Glutamatergic neuron (in vitro differentiated cells): ENCODE measurements at regions not wholly inside any gene's neighbourhood (a gene's known extent, or its start where the extent isn't known, plus 50 kb on each side); places are given as distances from the start of the nearest gene placed in this dataset.

Source experiments
- DNase-seq: peaks from one replicate; pipeline ENCODE4 v3.0.0; 2022
- H3K27ac Mint-ChIP-seq: one replicate; pipeline ENCODE4 v1.8.0; 2020; ENCODE audit warnings: mild to moderate bottlenecking, mixed read lengths, inconsistent platforms; ENCODE audit not compliant: unreplicated experiment
- H3K27me3 Mint-ChIP-seq: one replicate; pipeline ENCODE4 v1.8.0; 2020; ENCODE audit warnings: mild to moderate bottlenecking, moderate library complexity, mixed read lengths, inconsistent platforms; ENCODE audit not compliant: unreplicated experiment
- H3K36me3 Mint-ChIP-seq: one replicate; pipeline ENCODE4 v1.8.0; 2020; ENCODE audit warnings: mild to moderate bottlenecking, mixed read lengths, inconsistent platforms; ENCODE audit not compliant: unreplicated experiment
- H3K4me1 Mint-ChIP-seq: one replicate; pipeline ENCODE4 v1.8.0; 2020; ENCODE audit warnings: mild to moderate bottlenecking, low read depth, mixed read lengths, inconsistent platforms; ENCODE audit not compliant: unreplicated experiment
- H3K4me3 Mint-ChIP-seq: one replicate; pipeline ENCODE4 v1.8.0; 2020; ENCODE audit warnings: mild to moderate bottlenecking, mixed read lengths, inconsistent platforms; ENCODE audit not compliant: unreplicated experiment
- H3K9me3 Mint-ChIP-seq: one replicate; pipeline ENCODE4 v1.8.0; 2020; ENCODE audit warnings: mild to moderate bottlenecking, moderate library complexity, mixed read lengths, inconsistent platforms; ENCODE audit not compliant: unreplicated experiment
- CTCF ChIP-seq: fragments of 200-600 bp; sonication (generic); IDR thresholded peaks from one replicate; pipeline ENCODE4 v1.5.0; 2021; ENCODE audit not compliant: partially characterized antibody, unreplicated experiment

GRCh38 chr4:31362756-31363155 lies 642.6 kb downstream of the PCDH7 start:
- TF ChIP-seq CTCF = no peak
- H3K27ac Mint-ChIP-seq = no peak overlapping the region

GRCh38 chr4:31365006-31365690 lies 645.0 kb downstream of the PCDH7 start:
- TF ChIP-seq CTCF = no peak
- DNase-seq = no peak
- H3K27ac Mint-ChIP-seq = no peak overlapping the region

More at GRCh38 chr4:31362756-31363155, 642.6 kb downstream of the PCDH7 start:
- no peak for DNase-seq
- Mint-ChIP-seq H3K27me3 (no peaks in the 10 kb centered on the region), H3K36me3 (no peaks in the 10 kb centered on the region), H3K4me1 (peaks cover 6% of the 10 kb centered on the region), H3K9me3 (no peaks in the 10 kb centered on the region), H3K4me3 (no peak overlapping the region)

GRCh38 chr4:31366041-31366440 lies 645.9 kb downstream of the PCDH7 start:
- Mint-ChIP-seq H3K27me3 (no peaks in the 10 kb centered on the region), H3K4me3 (no peak overlapping the region), H3K27ac (no peak overlapping the region), H3K9me3 (no peaks in the 10 kb centered on the region), H3K4me1 (peaks cover 6% of the 10 kb centered on the region), H3K36me3 (no peaks in the 10 kb centered on the region)
- DNase-seq = no peak
- no peak for TF ChIP-seq CTCF

More at GRCh38 chr4:31365006-31365690, 645.0 kb downstream of the PCDH7 start:
- Mint-ChIP-seq H3K4me3 (no peak overlapping the region), H3K4me1 (peaks cover 6% of the 10 kb centered on the region), H3K9me3 (no peaks in the 10 kb centered on the region), H3K36me3 (no peaks in the 10 kb centered on the region), H3K27me3 (no peaks in the 10 kb centered on the region)

- Mint-ChIP-seq H3K36me3 (peaks cover 4% of the 10 kb centered on the region), H3K9me3 (no peaks in the 10 kb centered on the region), H3K27ac (no peak overlapping the region), H3K4me1 (no peaks in the 10 kb centered on the region), H3K27me3 (no peaks in the 10 kb centered on the region), H3K4me3 (no peak overlapping the region)
- no peak for DNase-seq
- TF ChIP-seq CTCF = peak; percentile 92
Measured at GRCh38 chr4:31370866-31371465, 650.8 kb downstream of the PCDH7 start.

- DNase-seq = no peak
Measured at GRCh38 chr4:31374256-31374960, 654.2 kb downstream of the PCDH7 start.

More at GRCh38 chr4:31374256-31374960, 654.2 kb downstream of the PCDH7 start:
- Mint-ChIP-seq H3K9me3 (no peaks in the 10 kb centered on the region), H3K27ac (no peak overlapping the region), H3K4me3 (no peak overlapping the region), H3K36me3 (peaks cover 4% of the 10 kb centered on the region), H3K4me1 (no peaks in the 10 kb centered on the region), H3K27me3 (no peaks in the 10 kb centered on the region)
- no peak for TF ChIP-seq CTCF
